ENCODE measurements at regions not wholly inside any gene's neighbourhood (a gene's known extent, or its start where the extent isn't known, plus 50 kb on each side); places are given as distances from the start of the nearest gene placed in this dataset.

DNA sequence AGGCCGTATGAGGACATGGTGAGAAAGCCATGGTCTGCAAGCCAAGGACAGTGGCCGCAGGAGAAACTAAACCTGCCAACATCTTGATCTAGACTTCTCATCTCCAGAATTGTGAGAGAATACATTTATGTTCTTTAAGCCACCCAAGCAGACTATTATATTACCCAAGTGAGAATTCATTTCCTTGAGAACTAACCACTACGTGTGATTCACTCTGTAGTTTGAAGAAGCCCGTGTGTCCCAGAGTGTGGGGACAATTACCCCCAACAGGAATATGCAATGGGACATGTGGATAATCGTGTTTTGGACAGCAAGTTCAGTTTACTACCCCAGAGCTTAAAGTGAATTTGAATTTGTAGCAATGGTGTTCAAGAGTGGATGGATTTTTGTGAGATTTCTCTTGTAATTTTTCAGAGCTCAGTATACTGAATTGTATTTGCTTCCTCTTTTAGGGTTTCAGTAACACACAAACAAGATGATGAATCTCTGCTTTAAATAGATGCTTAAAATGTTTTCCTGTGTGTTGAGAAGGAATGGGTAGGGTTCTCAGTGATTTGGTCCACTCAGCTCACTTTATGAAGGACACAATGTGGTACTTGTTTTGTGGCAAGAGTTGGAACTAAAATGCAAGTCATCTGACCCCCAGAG is 100.0 kb upstream of the ARHGAP20 start:
- ATAC-seq, result no peak
- Histone ChIP-seq H3K36me3 (no peaks in the 10 kb centered on the region), H3K9me3 (peaks cover 0 to 4% (median 0%) of the 10 kb centered on the region in 3 donors), H3K27me3 (no peaks in the 10 kb centered on the region), H3K4me1 (no peaks in the 10 kb centered on the region), H3K27ac (no peak overlapping the region), H3K4me3 (no peak overlapping the region)
- TF ChIP-seq, protein P1, sequence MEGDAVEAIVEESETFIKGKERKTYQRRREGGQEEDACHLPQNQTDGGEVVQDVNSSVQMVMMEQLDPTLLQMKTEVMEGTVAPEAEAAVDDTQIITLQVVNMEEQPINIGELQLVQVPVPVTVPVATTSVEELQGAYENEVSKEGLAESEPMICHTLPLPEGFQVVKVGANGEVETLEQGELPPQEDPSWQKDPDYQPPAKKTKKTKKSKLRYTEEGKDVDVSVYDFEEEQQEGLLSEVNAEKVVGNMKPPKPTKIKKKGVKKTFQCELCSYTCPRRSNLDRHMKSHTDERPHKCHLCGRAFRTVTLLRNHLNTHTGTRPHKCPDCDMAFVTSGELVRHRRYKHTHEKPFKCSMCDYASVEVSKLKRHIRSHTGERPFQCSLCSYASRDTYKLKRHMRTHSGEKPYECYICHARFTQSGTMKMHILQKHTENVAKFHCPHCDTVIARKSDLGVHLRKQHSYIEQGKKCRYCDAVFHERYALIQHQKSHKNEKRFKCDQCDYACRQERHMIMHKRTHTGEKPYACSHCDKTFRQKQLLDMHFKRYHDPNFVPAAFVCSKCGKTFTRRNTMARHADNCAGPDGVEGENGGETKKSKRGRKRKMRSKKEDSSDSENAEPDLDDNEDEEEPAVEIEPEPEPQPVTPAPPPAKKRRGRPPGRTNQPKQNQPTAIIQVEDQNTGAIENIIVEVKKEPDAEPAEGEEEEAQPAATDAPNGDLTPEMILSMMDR (IDR thresholded peaks at IDR 0.05 in 4 of 5, conservative IDR thresholded peaks at IDR 0.05 in 1 of 5), result no peak
- TF ChIP-seq POLR2A (IDR thresholded peaks at IDR 0.05), result no peak
- DNase-seq, result no peak
- in situ Hi-C loops (cut with MboI; ENCODE audit: low sequenced_read_pairs in 4 of 4) (no loop called here), intact Hi-C loops (cut with DNase I; ENCODE audit: low total_unique reads) (no loop called here)

DNA sequence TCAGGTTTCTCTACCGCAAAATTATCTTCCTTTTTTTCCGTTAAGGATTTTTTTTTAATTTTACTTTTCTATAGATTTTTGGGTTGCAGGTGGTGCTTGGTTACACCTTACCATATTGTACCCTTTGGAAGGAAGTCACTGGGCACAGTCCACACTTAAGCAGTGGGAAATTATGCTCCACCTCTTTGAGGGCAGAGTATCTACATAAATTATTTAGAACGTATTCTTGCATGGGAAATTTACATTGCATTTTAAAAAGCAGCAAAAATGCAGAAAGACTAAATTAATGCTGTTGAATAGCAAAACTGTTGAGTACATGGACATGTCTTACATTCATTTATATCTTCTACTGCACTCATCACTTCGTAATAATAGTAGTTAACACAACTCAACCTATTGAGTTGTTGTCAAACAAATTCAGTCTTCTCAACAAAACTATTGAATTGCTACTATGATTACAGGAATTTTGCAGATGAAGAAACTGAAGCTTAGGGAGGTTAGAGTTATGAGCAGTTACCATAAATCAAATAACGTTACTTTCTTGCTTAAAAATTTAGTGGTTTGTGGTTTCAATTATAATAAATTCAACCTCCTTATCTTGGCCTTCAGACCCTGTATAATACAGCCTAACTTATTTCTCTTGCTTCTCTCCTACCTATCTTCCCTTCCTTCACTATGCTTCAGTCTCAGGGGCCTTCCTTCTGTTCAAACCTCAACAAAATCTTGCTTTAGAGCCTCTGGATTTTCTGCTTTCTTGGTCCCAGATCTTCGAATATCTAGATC is 97.4 kb upstream of the ARHGAP20 start:
- DNase-seq (no peak), ATAC-seq (no peak)
- no peaks in the 10 kb centered on the region for H3K4me1 ChIP-seq
- H3K36me3 ChIP-seq, result no peaks in the 10 kb centered on the region
- no peak overlapping the region for H3K4me3 ChIP-seq
- H3K27ac ChIP-seq, result no peak overlapping the region
- intact Hi-C loops (cut with DNase I; ENCODE audit: low total_unique reads), result no loop called here
- in situ Hi-C loops (cut with MboI; ENCODE audit: low sequenced_read_pairs in 4 of 4), result no loop called here
- H3K9me3 ChIP-seq, result no peaks in the 10 kb centered on the region
- no peaks in the 10 kb centered on the region for H3K27me3 ChIP-seq
- no peak for TF ChIP-seq POLR2A (IDR thresholded peaks at IDR 0.05)
- TF ChIP-seq, protein P1 (IDR thresholded peaks at IDR 0.05 in 4 of 5, conservative IDR thresholded peaks at IDR 0.05 in 1 of 5), result no peak

DNA sequence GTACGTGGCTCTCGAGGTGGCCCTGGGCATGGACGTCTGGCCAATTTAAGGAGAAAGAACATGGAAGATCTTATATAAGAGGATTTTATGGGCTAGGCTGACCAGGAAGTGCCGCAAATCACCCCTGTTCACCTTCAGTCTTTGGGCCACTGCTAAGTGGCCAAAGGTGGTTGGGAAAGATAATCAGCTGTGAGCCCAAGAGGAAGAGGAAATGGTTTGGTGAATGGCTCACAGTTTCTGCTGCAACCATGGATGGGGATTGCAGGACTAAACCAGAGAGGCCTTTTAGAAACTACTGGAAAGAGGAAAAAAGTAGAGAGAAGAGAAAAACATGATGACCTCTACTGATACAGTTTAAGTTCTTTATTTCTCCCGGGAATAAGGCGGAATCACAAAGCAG is 96.0 kb upstream of the ARHGAP20 start:
- in situ Hi-C loops (cut with MboI; ENCODE audit: low sequenced_read_pairs in 4 of 4), result no loop called here

DNA sequence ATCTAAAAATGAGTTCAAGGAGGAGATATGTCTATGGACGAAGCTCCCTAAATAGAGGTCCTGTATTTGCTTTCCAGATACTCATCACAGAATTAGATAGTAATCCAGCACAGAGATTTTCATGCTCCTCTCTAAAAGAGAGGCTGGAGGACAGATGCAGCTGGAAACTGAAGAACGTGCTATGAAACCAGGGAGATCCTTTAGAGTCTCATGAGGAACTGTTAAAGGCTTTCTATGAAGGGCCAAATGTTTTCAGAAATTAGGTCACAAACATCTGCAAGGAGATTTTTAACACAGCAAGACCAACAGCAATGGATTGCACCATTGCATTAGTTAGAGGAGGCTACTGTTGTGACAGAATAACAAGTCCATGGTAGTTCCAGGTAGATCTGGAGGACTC is 95.6 kb upstream of the ARHGAP20 start:
- no peaks in the 10 kb centered on the region for H3K27me3 ChIP-seq
- ATAC-seq, result no peak
- TF ChIP-seq POLR2A (IDR thresholded peaks at IDR 0.05), result no peak
- TF ChIP-seq, protein P1 (IDR thresholded peaks at IDR 0.05 in 4 of 5, conservative IDR thresholded peaks at IDR 0.05 in 1 of 5), result no peak
- H3K36me3 ChIP-seq, result no peaks in the 10 kb centered on the region
- no peak overlapping the region for H3K4me3 ChIP-seq
- in situ Hi-C loops (cut with MboI; ENCODE audit: low sequenced_read_pairs in 4 of 4), result no loop called here
- H3K4me1 ChIP-seq, result no peaks in the 10 kb centered on the region
- no peaks in the 10 kb centered on the region for H3K9me3 ChIP-seq
- DNase-seq, result no peak
- intact Hi-C loops (cut with DNase I; ENCODE audit: low total_unique reads), result no loop called here
- no peak overlapping the region for H3K27ac ChIP-seq

More for the DNA sequence above, 96.0 kb upstream of the ARHGAP20 start:
- H3K9me3 ChIP-seq, result no peaks in the 10 kb centered on the region
- no peak overlapping the region for H3K4me3 ChIP-seq
- no peaks in the 10 kb centered on the region for H3K36me3 ChIP-seq
- no peak overlapping the region for H3K27ac ChIP-seq
- ATAC-seq, result no peak
- no peaks in the 10 kb centered on the region for H3K27me3 ChIP-seq
- DNase-seq, result no peak
- no peak for TF ChIP-seq POLR2A (IDR thresholded peaks at IDR 0.05)
- TF ChIP-seq, protein P1 (IDR thresholded peaks at IDR 0.05 in 4 of 5, conservative IDR thresholded peaks at IDR 0.05 in 1 of 5), result no peak
- no peaks in the 10 kb centered on the region for H3K4me1 ChIP-seq
- intact Hi-C loops (cut with DNase I; ENCODE audit: low total_unique reads), result no loop called here
